ENCODE measurements at regions not wholly inside any gene's neighbourhood (a gene's known extent, or its start where the extent isn't known, plus 50 kb on each side); places are given as distances from the start of the nearest gene placed in this dataset.

DNA sequence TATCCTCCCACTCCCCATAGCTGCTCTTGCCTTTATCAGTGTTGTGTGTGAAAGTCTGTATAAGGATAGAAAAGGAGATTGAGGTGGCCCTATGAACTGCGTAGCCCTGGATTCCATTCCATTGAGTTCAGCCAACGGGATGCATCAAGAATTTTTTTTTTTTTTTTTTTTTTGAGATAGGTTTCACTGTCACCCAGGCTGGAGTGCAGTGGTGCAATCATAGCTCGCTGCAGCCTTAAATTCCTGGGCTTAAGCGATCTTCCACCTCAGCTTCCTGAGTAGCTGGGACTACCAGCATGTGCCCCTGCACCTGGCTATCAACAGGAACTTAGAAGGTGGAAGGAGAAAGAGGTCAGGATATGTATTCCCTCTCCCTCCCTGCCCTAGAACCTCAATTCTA is 187.2 kb upstream of the SPRY1 start:
- intact Hi-C loops (cut with micrococcal nuclease; ENCODE audit: unreplicated experiment) = no loop called here
- TF ChIP-seq BCL11A (IDR thresholded peaks at IDR 0.05; ENCODE audit: low read depth, low read length) = no peak
- no peak for TF ChIP-seq RCOR1 (conservative IDR thresholded peaks at IDR 0.05; ENCODE audit: low read depth, low read length)
- TF ChIP-seq PML (IDR thresholded peaks at IDR 0.05; ENCODE audit: low read length) = no peak
- TF ChIP-seq, protein P1, sequence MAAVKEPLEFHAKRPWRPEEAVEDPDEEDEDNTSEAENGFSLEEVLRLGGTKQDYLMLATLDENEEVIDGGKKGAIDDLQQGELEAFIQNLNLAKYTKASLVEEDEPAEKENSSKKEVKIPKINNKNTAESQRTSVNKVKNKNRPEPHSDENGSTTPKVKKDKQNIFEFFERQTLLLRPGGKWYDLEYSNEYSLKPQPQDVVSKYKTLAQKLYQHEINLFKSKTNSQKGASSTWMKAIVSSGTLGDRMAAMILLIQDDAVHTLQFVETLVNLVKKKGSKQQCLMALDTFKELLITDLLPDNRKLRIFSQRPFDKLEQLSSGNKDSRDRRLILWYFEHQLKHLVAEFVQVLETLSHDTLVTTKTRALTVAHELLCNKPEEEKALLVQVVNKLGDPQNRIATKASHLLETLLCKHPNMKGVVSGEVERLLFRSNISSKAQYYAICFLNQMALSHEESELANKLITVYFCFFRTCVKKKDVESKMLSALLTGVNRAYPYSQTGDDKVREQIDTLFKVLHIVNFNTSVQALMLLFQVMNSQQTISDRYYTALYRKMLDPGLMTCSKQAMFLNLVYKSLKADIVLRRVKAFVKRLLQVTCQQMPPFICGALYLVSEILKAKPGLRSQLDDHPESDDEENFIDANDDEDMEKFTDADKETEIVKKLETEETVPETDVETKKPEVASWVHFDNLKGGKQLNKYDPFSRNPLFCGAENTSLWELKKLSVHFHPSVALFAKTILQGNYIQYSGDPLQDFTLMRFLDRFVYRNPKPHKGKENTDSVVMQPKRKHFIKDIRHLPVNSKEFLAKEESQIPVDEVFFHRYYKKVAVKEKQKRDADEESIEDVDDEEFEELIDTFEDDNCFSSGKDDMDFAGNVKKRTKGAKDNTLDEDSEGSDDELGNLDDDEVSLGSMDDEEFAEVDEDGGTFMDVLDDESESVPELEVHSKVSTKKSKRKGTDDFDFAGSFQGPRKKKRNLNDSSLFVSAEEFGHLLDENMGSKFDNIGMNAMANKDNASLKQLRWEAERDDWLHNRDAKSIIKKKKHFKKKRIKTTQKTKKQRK (IDR thresholded peaks at IDR 0.05; ENCODE audit: low read depth, low read length) = no peak
- TF ChIP-seq SP1 (IDR thresholded peaks at IDR 0.05; ENCODE audit: low read depth, low read length) = no peak
- TF ChIP-seq ATF7 (IDR thresholded peaks at IDR 0.05; ENCODE audit: low read depth) = no peak
- no peak for TF ChIP-seq ZNF207 (IDR thresholded peaks at IDR 0.05; ENCODE audit: borderline replicate concordance)
- no peak for TF ChIP-seq POLR2A (IDR thresholded peaks at IDR 0.05; ENCODE audit: low read depth, low read length)
- no peak for TF ChIP-seq CBFB (IDR thresholded peaks at IDR 0.05; ENCODE audit: low read depth)
- no peak for TF ChIP-seq POU2F2 (IDR thresholded peaks at IDR 0.05; ENCODE audit: borderline replicate concordance, low read depth, low read length)
- no peak for TF ChIP-seq NFIC (IDR thresholded peaks at IDR 0.05; ENCODE audit: low read depth, low read length)
- no peak for TF ChIP-seq MTA3 (IDR thresholded peaks at IDR 0.05; ENCODE audit: borderline replicate concordance, low read length)
- TF ChIP-seq GATAD2B (conservative IDR thresholded peaks at IDR 0.05; ENCODE audit: low read depth) = no peak
- no peak for TF ChIP-seq SRF (IDR thresholded peaks at IDR 0.05; ENCODE audit: low read depth in 2 of 2, low read length in 2 of 2)
- TF ChIP-seq HCFC1 (IDR thresholded peaks at IDR 0.05; ENCODE audit: low read length) = no peak
- ChIA-PET SMC1A (ENCODE audit: uncharacterized antibody, unreplicated experiment) (no interaction called here), POLR2A (interaction anchor here (0.6 kb wide), 2 partner anchors 11 to 252 kb away, joined by 3 to 4 read pairs; no protein-coding TSS in a partner anchor), RAD21 (ENCODE audit: unreplicated experiment) (interaction anchor here (0.6 to 0.7 kb wide), 2 partner anchors 182 to 1445 kb away, joined by 3 read pairs; no protein-coding TSS in a partner anchor), CTCF (interaction anchor here (1.1 kb wide), 1 partner anchor 10 kb away, joined by 3 read pairs; no protein-coding TSS in a partner anchor)
- no peaks in the 10 kb centered on the region for H4K20me1 ChIP-seq (ENCODE audit: control insufficient read depth, insufficient read depth)
- 100% methylated on average over 2 of the region's 4 CpGs for WGBS (ENCODE audit: insufficient coverage, insufficient replicate concordance, low lambda C conversion rate, missing lambda C conversion rate)
- H3K27me3 ChIP-seq (replicated peaks in 1 of 2; ENCODE audit: control insufficient read depth in 2 of 2, insufficient read depth in 2 of 2, low read length in 1 of 2) = no peaks in the 10 kb centered on the region
- H3K27ac ChIP-seq (ENCODE audit: control insufficient read depth, insufficient read depth) = no peak overlapping the region
- H3K4me3 ChIP-seq = no peak overlapping the region
- H3K9ac ChIP-seq (ENCODE audit: control insufficient read depth, insufficient read depth, low read length) = no peak overlapping the region
- no peaks in the 10 kb centered on the region for H3K9me3 ChIP-seq (replicated peaks; ENCODE audit: control insufficient read depth, insufficient read depth, low read length)
- no peak overlapping the region for H3K4me2 ChIP-seq (ENCODE audit: control insufficient read depth, insufficient read depth)
- H2AFZ ChIP-seq (ENCODE audit: control insufficient read depth, low read depth, low read length) = no peak overlapping the region
- ATAC-seq = no peak
- H3K36me3 ChIP-seq (ENCODE audit: control insufficient read depth in 2 of 2, insufficient read depth in 2 of 2, low read length in 1 of 2) = no peaks in the 10 kb centered on the region
- no peak for FAIRE-seq
- in situ Hi-C loops (cut with MboI) = no loop called here
- H3K4me1 ChIP-seq (ENCODE audit: control insufficient read depth, insufficient read depth, low read length) = no peaks in the 10 kb centered on the region
- BruUV-seq (replicated peaks) = no TSS peak
- no peaks in the 10 kb centered on the region for H3K79me2 ChIP-seq (ENCODE audit: control insufficient read depth, insufficient read depth, low read length)
- DNase-seq (ENCODE audit: low read depth, low spot score) = no peak
